OCI-LY1 (cell line): ENCODE measurements at regions not wholly inside any gene's neighbourhood (a gene's known extent, or its start where the extent isn't known, plus 50 kb on each side); places are given as distances from the start of the nearest gene placed in this dataset.

ENCODE experiments used
- EZH2 ChIP-seq: fragments of 200-600 bp; sonication (generic), shearing (Covaris generic); IDR thresholded peaks from 2 replicates; pipeline ENCODE4 v1.8.0; 2017; ENCODE audit warnings: borderline replicate concordance, mixed run types, mild to moderate bottlenecking, antibody characterized with exemption, low read length, moderate library complexity, mixed read lengths
- TF ChIP-seq, protein P1 (sequence below): fragments of 200-600 bp; sonication (generic), shearing (Covaris generic); IDR thresholded peaks from 2 replicates; pipeline ENCODE4 v1.5.1; 2017; ENCODE audit warnings: mild to moderate bottlenecking, antibody characterized with exemption, low read length, moderate library complexity, mixed read lengths

DNA sequence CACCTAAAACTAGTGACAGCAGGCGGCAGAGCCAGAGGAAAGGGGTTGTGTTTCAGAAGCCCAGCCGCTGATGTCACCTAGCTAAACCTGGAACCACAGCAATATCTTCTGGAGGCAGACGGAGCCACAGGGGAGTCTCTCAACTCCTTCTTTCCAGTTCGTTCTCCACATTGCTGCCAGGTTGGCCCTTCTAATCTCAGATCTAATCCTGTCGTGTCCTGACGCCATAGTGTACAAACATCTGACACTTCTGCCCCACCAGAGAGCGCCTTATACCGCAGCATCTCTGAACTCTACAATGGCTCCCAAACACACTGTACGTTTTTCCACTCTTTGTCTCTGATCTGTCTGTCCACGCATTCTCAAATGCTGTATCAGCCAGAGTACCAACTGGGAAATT is 240.0 kb downstream of the SMARCA2 start:
- TF ChIP-seq, protein P1, sequence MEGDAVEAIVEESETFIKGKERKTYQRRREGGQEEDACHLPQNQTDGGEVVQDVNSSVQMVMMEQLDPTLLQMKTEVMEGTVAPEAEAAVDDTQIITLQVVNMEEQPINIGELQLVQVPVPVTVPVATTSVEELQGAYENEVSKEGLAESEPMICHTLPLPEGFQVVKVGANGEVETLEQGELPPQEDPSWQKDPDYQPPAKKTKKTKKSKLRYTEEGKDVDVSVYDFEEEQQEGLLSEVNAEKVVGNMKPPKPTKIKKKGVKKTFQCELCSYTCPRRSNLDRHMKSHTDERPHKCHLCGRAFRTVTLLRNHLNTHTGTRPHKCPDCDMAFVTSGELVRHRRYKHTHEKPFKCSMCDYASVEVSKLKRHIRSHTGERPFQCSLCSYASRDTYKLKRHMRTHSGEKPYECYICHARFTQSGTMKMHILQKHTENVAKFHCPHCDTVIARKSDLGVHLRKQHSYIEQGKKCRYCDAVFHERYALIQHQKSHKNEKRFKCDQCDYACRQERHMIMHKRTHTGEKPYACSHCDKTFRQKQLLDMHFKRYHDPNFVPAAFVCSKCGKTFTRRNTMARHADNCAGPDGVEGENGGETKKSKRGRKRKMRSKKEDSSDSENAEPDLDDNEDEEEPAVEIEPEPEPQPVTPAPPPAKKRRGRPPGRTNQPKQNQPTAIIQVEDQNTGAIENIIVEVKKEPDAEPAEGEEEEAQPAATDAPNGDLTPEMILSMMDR: peak; percentile 55
- TF ChIP-seq EZH2: no peak
